GM19397 (cell line): ENCODE measurements at regions not wholly inside any gene's neighbourhood (a gene's known extent, or its start where the extent isn't known, plus 50 kb on each side); places are given as distances from the start of the nearest gene placed in this dataset.
"Not testable (repeated sequence)": the region's sequence is repeated elsewhere in the genome, so short reads cannot be mapped to it uniquely, and the experiment has no call there.

ENCODE experiments used
- ATAC-seq: cut with Tn5 transposase; IDR thresholded peaks from one replicate; pipeline ENCODE4 v1.9.1; 2021; ENCODE audit warnings: mild to moderate bottlenecking, moderate library complexity; ENCODE audit not compliant: unreplicated experiment

DNA sequence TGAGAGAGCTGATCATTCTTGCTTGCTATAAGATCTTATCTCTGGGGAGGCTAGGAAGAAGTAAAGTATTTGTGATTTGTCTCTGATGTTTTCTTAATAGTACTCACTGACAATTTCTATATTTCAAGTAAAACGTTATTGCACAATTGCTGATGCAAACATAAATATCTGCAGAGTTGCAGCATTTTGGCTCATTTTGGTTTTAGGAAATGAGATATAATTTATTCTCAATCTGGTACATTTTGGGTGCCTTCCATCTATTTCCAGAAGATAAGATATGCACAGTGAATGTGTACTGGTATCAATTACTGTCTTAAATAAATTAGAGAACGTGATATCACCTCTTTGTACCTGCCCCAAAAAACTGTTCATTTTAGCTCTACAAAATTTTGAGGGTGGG is 1431.5 kb downstream of the BRINP3 start:
- ATAC-seq = no peak

DNA sequence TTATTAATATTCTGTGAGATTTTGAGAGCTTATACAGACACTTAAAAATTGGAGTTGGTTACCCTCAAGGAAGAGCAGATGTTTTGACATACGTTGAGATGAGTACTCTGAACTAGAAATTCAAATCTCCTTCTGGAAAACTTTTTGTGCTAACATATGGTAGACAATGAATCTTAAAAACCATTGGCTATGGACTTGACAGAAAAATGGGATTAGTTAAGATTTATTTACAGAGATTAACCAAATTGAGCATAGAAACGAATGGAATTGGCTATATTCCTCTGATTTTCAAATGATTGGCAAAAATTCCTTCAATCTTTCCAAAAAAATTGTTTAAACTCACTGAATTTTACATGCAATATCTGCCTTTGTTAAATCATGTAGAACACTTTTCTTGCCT is 1392.9 kb downstream of the BRINP3 start:
- no peak for ATAC-seq

DNA sequence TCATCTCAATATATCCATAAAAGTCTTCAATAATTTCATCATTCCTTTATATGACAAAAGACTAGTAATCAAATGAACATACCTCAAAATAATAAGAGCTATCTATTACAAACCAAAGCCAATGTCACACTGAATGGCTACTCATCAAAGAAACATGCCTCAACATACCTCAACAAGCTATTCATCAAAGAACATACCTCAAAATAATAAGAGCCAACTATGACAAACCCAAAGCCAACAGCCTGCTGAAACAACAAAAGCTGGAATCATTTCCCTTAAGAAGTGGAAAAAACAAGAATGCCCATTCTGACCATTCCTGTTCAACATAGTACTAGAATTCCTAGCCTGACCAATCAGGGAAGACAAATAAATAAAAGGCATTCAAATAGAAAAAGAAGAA is 1373.7 kb downstream of the BRINP3 start:
- no peak for ATAC-seq

DNA sequence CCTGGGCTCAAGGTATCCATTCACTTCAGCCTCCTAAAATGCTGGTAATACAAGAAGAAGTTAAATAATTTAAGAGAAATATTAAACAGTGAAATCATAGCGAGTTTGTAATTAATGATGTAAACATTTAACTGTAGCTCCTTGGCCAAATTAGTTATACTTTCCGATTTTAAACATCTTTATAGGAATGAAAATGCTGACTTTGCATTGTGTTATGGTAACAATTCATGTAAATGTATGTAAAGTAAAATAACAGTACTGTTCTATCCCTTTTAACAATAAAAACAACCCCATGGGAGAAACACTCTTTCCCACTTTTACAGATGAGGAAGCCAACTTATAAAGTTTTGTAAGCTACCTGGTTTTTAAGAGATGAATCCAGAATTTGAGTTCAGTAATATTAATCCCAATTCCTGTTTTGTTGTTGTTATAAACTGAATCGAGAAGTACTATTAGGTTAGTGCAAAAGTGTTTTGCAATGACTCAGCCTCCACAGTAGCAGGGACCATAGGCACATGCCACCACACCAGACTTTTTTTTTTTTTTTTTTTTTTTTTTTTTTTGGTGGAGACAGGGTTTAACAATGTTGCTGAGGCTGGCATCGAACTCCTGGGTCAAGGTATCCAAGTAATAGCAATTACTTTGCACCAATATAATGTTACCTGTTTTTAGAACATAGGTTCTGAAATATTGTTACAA is 1360.4 kb downstream of the BRINP3 start:
- no peak for ATAC-seq

DNA sequence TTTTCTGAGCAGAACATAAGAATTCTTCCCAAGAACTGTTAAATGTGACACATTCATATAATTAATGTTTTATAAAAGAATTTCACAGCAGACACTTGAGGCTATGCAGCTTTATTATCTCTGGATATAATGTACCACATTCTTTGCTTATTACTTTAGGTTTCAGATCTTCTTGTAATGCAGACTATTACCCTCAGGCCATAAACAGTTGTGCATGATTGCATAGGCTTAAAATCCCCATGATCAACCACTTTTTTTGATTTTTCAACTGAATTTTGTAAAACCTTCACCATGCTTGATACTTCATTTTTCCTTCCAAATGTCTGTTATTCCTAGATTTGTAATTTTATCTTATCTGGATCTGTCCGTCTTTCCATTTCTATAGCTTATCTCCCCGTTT is 1355.7 kb downstream of the BRINP3 start:
- ATAC-seq = no peak

DNA sequence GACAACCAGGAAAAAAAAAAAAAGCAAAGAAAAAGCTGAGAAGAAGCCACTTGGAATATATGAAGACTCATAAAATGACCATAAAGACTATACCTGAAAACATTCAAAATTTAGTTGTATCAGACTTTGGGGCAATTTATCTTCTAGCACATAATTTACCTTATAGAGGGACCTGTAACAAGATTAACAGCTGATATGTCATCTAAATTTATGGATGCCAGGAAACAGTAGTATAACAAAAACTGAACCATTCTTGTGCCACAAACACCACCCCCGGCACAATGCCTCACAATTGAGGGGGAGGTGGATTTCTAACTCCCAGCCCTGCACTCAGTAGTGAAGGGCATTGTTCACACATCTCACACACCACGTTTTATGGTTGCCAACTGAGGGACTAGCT is 1352.0 kb downstream of the BRINP3 start:
- no peak for ATAC-seq

GRCh38 chr1:189131576-189131975 is 1346.1 kb downstream of the BRINP3 start:
- ATAC-seq = no peak

DNA sequence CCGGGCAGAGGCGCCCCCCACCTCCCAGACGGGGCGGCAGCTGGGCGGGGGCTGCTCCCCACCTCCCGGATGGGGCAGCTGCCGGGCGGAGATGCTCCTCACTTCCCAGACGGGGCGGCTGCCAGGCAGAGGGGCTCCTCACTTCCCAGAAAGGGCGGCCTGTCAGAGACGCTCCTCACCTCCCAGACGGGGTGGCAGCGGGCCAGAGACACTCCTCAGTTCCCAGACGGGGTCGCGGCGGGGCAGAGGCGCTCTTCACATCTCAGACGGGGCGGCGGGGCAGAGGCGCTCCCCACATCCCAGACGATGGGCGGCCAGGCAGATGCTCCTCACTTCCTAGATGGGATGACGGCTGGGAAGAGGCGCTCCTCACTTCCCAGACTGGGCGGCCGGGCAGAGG is 1337.9 kb downstream of the BRINP3 start:
- not testable (repeated sequence) for ATAC-seq

GRCh38 chr1:189141056-189141455 is 1336.6 kb downstream of the BRINP3 start:
- ATAC-seq = no peak

DNA sequence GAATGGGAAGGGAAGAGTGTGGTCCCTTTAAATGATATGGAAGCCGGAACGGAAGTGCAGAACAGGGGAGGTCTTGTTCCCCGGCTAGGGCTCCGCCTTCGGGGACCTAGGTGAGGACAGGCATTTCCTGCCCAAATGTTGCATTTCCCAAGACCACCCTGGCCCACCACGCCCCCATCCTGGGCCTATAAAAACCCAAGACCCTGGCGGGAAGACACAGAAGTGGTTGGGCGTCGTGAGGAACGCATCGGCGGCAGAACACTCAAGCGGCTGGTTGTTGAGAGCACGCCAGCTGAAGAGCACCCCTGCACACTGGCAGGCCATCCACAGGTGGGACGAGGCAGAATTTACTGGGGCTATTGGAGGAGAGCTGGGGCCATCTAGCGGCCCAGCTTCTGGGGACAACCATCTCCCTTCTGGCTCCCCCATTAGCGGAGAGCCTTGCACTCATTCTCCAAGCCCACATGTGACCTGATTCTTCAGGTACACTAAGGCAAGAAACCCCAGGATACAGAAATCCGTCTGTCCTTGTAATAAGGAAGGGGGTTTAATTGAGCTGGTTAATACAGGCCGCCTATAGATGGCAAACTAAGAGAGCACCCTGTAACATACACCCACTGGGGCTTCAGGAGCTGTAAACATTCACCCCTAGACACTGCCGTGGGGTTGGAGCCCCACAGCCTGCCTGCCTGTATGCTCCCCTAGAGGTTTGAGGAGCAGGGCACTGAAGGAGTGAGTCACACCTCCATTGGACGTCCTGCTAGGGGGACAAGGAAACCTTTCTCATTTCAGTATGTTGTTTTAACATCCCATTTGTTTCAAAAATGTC is 1327.9 kb downstream of the BRINP3 start:
- no peak for ATAC-seq

GRCh38 chr1:189150624-189151023 is 1327.0 kb downstream of the BRINP3 start:
- ATAC-seq = no peak

- no peak for ATAC-seq
These were observed 1326.3 kb downstream of the BRINP3 start for GRCh38 chr1:189151361-189151760.

DNA sequence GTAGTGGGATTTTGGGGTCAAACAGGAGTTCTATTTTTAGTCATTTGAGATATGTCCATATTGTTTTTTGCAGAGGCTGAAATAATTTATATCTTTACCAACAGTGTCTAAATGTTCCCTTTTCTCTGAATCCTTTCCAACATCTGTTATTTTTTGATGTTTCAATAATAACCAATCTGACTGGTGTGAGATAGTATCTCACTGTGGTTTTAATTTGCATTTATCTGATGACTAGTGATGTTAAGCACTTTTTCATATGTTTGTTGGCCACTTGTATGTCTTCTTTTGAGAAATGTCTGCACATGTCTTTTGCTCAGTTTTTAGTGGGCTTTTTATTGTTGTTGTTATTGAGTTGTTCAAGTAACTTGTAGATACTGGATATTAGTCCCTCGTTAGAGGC is 1325.0 kb downstream of the BRINP3 start:
- no peak for ATAC-seq

DNA sequence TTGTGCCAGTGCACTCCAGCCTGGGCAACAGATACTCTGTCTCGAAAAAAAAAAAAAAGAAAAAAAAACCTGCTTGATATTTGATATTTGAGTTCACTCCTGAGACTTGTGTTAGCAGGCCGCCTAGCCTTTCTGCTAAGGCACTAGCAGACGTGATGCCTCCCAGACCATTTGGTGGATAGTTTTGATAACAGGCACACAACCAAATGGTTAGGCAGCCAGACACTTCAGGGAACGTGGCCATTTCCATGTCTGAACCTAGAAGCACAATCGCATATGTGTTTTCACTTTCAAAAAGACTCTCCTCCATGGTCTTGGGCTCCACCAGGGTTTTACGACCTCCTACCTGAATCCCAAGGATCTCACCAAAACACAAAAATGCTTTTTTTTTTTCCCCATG is 1319.5 kb downstream of the BRINP3 start:
- no peak for ATAC-seq

- ATAC-seq = no peak
These were observed 1301.8 kb downstream of the BRINP3 start for GRCh38 chr1:189175889-189176288.

- no peak for ATAC-seq
These were observed 1297.6 kb downstream of the BRINP3 start for GRCh38 chr1:189180057-189180456.

- ATAC-seq = no peak
These were observed 1292.6 kb downstream of the BRINP3 start for GRCh38 chr1:189185097-189185496.

DNA sequence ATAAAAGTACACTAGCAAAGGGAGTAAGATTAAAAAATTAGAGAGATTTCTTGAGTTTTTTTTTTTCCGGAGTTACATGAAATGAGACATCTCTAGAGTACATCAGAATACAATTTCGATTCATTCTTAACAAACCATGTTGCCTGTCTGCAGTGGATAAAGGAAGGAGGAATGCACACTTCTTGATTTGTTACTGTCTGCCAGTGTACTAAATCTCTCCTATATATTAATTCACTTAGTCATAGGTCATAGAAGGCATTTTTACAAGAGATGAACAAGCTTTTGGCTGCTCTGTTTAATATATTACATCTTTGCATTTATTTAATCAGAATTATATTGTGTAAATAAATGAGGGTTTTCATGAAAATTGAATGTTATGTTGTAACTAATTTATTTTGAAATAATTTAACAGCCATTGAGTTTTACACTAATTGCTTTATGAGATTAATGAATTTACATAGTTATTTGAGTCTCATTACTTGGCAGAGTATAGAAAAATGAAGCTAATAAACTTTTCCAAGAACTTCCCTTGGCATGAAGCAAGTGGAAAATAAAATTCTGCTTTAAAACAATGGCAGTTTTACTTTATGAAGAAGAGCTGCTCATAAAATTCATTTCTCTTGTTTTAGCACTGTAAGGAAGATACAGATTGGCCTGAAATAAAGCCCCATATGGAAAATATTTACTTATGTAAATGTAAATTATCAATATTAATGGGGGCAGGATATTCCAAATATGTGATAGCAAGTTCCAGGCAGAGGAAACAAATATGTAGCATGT is 1284.7 kb downstream of the BRINP3 start:
- ATAC-seq = no peak

DNA sequence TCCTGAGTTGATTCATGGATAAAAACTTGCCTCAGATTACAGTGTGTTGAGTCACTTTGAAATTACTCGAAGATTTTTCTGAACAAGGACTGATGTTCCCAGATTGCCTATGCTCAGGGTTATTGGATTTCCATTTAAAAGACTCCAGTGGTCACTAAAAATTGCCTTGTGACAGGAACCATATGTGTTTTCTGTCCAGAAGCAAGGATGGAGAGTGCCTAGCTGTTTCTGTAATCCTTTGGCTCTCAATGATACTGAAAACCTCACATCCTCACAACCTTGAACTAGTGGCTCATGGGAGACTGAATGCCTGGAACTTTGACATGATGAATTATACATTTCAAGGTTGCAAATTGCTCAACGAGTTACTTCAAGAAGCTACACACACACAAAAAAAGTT is 1271.8 kb downstream of the BRINP3 start:
- ATAC-seq = no peak

GRCh38 chr1:189206617-189207016 is 1271.0 kb downstream of the BRINP3 start:
- ATAC-seq = no peak

DNA sequence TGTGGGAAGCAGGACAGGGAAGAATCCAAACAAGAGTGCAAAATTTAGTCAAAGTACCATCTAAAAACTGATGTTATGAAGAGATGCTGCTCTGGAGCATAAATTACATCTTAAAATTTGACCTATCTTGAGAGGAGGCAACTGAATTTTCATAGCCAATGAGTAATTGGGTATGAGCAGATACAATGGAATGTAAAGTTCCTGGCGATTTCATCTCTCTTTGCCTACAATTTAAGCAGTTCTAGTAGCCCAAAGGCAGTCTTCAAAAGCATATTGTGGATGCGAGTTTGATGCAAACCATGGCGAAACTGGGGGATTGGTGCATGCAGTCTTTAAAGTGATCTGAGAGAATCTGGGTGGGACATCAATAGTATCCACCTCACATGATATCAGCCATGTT is 1265.9 kb downstream of the BRINP3 start:
- no peak for ATAC-seq

DNA sequence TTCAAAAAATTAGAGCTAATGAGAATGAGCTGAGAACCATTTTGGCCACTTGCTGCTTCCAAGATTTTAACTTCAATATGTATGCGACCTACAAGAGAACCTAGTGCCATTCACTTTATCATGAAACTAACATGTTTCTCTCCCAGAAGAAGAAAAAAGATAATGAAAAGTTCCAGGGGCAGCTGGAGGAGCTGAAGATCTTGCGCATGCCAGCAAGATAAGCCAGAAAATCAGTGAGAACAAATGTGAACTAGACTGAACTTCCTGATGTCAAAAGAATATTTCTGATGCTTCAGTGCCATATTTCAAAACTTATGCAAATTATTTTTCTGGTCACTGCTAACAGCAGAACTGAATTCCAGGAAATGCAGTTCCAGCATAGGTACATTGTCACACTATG is 1265.1 kb downstream of the BRINP3 start:
- ATAC-seq = no peak
